Skeletal muscle cell (primary cell): ENCODE measurements at regions not wholly inside any gene's neighbourhood (a gene's known extent, or its start where the extent isn't known, plus 50 kb on each side); places are given as distances from the start of the nearest gene placed in this dataset.

ENCODE experiments used
- DNase-seq: peaks from one replicate; pipeline ENCODE4 v3.0.0-alpha.2; 2010; ENCODE audit warnings: low read depth
- H3K4me3 ChIP-seq: 2 replicates; pipeline ENCODE4 v1.5.1; 2011; ENCODE audit warnings: low read depth, mild to moderate bottlenecking, control low read depth, low read length, moderate library complexity

GRCh38 chr7:97454636-97455035 lies 277.2 kb upstream of the TAC1 start:
- DNase-seq, result no peak
- H3K4me3 ChIP-seq, result no peak overlapping the region

DNA sequence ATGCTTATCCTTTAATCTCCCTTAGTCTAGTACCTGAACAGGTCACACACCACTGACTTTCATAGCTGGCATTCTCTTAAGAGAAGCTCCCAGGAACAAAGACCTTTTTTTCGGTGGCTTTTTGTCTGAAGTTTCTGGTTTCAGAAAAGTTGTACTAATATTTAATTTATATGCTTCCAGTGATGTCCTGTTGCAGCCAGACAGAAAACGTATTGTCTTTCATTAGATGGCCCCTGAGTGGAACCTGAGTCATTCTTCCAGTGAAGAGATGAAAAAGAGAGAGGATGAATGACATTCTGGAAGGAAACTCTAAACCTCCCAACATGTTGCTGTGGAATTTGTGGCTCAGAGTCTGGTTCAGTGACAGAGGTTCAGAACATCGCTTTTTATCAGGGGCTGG lies 274.8 kb upstream of the TAC1 start:
- H3K4me3 ChIP-seq, result no peak overlapping the region
- DNase-seq, result no peak

GRCh38 chr7:97460433-97460832 lies 271.5 kb upstream of the TAC1 start:
- no peak for DNase-seq
- no peak overlapping the region for H3K4me3 ChIP-seq

DNA sequence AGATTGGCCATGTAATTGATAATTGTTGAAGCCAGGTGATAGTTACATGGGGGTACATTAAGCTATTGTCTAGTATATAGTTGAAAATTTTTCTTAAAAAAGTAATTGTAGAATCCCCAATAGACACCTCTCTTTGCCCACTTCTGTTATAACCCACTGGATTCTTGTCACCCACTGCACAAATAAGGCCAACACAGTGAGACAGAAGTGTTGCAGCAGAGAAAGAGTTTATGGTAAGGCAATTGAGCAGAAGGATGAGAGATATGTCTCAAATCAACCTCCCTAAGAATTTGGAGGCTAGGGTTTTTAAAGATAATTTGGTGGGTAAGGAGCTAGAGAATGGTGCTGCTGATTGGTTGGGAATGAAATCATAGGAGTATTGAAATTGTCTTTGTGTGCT lies 270.3 kb upstream of the TAC1 start:
- DNase-seq, result no peak
- no peak overlapping the region for H3K4me3 ChIP-seq

- H3K4me3 ChIP-seq, result no peak overlapping the region
- no peak for DNase-seq
Measured at GRCh38 chr7:97466071-97466470, 265.8 kb upstream of the TAC1 start.

DNA sequence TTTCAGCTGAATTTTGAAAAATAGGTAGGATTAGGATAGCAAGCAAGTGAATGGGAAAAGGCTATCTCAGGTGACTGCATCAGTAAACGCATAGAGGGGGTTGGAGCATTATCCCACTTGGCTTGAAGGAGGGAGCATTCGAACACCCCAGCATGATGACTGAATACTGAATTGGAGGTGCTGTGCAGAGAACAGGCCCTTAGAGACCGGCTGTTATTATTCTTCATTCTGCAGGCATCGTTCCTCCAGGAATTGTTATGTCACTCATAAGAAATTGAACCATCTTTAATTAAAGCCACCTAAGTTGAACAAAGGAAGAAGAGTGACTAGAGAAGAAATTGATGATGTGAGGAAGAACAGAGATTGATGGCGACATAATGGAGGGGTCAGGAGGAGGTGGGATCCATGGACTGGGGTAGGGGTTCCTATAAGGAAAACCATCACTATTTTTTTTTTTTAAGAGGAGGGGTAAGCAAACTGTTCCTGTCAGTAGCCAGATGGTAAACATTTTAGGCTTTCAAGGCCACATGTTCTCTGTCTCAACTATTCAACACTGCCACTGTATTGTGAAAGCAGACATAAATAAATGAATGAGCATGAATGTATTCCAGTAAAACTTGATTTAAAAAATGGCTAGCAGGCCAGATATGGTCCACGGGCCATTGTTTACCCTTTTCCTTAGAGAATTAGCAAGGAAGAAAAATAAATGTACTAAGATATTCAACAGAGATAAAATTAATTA lies 264.7 kb upstream of the TAC1 start:
- no peak for DNase-seq
- no peak overlapping the region for H3K4me3 ChIP-seq

DNA sequence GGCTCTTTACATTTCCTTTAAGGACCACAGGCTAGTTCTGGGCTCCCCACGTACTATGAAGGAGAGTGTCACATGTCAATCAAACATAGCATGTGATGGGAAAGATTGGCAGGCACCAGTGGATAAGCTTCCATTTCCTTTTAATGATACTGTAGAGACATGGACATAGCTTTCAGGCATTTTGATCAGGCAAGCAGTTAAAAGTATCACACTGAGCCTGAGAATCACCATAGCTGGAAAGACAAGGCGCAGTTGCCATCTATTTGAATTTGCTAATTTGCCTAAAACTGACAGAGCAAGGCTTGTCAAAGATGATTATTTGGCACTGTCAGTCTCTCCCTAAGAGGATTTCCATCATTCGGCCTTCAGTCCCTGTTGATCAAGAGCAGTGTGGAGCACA lies 263.4 kb upstream of the TAC1 start:
- H3K4me3 ChIP-seq, result no peak overlapping the region
- DNase-seq, result no peak

DNA sequence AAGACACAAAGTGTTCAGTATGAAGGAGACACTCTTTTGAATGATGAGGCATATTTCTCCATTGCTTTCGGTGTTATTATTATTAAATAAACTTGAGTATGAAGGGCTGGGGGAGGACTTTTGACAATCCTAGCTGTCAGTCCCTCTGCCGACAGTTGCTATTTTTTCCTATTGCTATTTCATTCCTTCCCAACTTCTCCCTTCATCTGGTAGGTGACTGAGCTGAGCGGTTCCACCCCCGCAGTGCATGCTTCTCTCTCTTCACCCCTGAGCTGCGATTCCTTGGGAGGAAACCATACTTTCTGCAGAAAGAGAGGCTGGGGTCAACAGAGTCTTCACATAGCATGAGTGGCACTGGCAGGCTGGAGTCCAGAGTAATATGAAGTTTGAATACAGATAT lies 261.2 kb upstream of the TAC1 start:
- no peak for DNase-seq
- no peak overlapping the region for H3K4me3 ChIP-seq

- no peak for DNase-seq
- no peak overlapping the region for H3K4me3 ChIP-seq
Measured at GRCh38 chr7:97471491-97471890, 260.4 kb upstream of the TAC1 start.

DNA sequence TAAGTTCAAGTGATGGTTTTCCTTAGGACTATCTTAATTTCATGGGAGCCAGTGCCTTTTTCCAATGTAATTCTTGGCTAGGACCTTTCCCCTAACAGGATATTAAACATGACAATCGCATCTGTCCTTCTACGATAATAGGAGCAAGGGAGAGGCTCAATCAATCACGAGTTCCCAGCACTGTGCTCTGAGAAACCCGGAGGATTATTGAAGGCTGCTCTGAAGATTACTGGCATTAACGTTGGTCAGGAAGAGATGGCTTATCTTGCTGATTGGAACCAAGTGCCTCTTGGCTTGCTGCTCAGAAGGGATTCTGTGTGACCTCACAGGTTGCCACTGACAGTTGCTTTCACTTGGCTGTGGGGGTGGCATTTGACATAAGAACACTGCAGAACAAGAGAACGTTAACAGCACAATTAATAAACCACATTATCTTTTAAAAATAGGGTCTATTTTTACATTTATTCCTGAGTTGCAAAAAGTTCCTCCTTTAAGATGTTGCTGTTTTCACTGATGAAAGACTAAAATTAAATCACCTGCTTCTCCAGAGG lies 252.1 kb upstream of the TAC1 start:
- no peak for DNase-seq
- no peak overlapping the region for H3K4me3 ChIP-seq

DNA sequence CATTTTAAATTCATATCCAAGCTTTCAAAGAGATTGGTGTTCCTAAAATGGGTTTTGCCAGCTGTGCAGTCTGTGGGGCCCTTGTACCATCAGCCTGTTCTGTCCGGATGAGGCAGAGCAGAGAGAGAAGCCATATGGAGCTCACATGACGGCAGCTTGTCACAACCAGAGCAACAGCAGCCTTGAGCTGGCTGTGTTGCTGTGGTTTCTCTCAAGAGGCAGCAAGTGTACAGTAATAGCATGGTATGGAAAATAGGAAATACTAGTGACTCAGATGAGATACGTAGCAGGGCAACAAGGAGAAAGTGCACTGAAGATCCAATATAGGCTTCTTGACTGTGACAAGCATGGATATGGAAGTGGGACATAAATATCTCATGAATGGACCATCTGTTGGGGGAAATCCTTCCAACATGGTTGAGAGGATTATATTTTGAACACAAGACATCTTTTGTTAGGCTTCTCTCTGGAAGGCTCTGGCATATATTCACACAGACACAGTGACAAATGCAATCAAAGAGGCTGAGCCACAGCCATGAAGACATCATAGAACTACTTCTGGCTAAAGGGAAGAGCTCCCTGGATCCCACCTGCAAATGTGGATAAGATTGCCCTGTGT lies 251.0 kb upstream of the TAC1 start:
- H3K4me3 ChIP-seq, result no peak overlapping the region
- no peak for DNase-seq

DNA sequence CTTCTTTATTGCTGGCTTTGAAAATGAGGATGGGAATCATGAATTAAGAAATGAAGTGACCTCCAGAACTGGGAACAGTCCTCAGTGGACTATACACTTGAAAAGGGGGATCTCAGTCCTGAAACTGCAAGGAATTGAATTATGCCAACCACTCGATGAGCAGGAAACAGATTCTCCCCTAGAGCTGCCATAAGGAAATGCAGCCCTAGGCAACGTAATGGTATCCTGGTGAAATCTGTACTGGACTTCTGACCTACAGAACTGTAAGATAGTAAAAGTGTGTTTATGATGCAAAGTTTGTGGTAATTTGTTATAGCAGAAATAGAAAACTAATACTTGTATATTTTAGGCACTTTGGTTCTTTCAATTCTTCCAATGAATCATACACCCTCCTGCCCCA lies 236.4 kb upstream of the TAC1 start:
- H3K4me3 ChIP-seq, result no peak overlapping the region
- DNase-seq, result no peak

DNA sequence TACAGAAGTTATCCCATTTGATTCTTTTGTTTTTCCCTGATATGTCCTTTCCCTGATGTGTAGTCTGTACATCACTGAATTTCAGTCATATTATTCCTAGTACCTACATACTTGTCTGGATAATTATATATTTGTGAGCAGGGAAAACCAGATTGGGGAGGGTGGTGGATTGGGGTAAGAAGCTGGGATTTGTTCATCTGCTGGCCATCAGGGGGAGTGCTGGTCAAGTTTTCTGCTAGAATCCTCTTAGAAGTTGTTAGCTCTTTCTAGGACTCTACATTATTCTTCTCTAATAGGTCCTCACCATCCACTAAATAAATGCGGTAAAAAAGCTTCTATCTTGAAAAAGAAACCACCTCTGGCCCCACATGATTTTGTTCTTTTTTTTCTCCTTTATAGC lies 232.7 kb upstream of the TAC1 start:
- no peak for DNase-seq

GRCh38 chr7:97503367-97504094 lies 228.4 kb upstream of the TAC1 start:
- DNase-seq, result no peak
- no peak overlapping the region for H3K4me3 ChIP-seq

More for the DNA sequence above, 232.7 kb upstream of the TAC1 start:
- no peak overlapping the region for H3K4me3 ChIP-seq

GRCh38 chr7:97506728-97507127 lies 225.2 kb upstream of the TAC1 start:
- no peak for DNase-seq
- H3K4me3 ChIP-seq, result no peak overlapping the region

DNA sequence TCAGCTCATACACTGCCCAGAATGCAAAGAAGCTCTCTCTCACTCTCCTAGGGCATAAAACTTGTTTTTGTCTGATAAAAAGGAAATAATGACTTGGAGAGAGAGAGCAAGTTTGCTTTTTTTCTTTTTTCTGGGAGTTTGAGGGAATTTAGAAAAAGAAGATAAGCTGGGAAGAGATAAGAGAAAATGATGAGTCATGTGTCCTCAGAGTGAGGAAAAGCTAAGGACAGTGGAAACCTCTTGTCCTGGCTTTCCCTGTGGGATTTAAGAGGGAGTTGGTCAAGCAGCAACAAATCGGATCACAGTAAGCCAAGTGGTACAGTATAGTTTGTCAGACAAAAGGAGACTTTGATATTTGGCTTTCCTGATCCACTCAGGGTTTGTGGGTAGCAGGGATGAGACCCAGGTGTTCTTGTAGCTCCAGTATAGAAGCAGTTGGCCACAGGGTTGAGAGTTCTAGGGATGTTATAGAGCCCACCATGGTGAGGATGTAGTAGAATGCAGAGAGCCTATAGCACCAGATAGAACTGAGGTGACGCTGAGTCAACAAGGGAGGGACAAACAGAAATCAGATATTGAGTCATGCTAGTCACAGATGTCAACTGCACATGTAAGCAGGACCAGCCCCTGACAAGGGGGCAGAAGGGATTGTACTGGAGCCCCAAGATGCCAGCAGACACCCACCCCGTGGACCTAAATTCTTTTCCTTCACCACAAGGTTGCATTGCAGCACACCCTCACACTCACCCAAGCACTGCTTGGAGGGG lies 219.3 kb upstream of the TAC1 start:
- no peak for DNase-seq

DNA sequence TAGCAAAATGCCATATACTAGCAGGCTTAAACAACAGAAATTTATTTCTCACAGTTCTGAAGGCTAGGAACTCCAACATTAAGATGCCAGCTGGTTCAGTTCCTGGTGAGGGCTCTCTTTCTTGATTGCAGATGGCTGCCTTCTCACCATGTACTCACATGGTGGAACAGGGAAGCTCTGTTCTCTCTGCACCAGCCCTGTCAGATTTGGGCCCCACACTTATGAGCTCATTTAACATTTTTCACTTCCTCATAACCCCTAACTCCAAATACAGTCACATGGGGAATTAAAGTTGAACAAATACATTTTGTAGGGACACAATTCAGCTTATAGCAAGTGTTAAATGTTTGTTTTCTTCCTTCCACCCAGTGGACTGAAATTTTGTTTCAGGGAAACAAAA lies 218.6 kb upstream of the TAC1 start:
- no peak overlapping the region for H3K4me3 ChIP-seq
- no peak for DNase-seq

More for the DNA sequence above, 219.3 kb upstream of the TAC1 start:
- H3K4me3 ChIP-seq, result no peak overlapping the region

GRCh38 chr7:97541188-97541587 lies 190.7 kb upstream of the TAC1 start:
- no peak for DNase-seq
- H3K4me3 ChIP-seq, result no peak overlapping the region

- no peak for DNase-seq
- H3K4me3 ChIP-seq, result no peak overlapping the region
Measured at GRCh38 chr7:97555857-97556421, 175.9 kb upstream of the TAC1 start.
